DMS53 treated with DMSO at 0.1 percent for 48 hours (cell line): ENCODE measurements at regions not wholly inside any gene's neighbourhood (a gene's known extent, or its start where the extent isn't known, plus 50 kb on each side); places are given as distances from the start of the nearest gene placed in this dataset.
"Not testable (repeated sequence)": the region's sequence is repeated elsewhere in the genome, so short reads cannot be mapped to it uniquely, and the experiment has no call there.

Source experiments
- DNase-seq: peaks from one replicate; lab custom pipeline; 2025; ENCODE audit not compliant: unreplicated experiment; lab: John Stamatoyannopoulos, UW

- DNase-seq = no peak
Observed at GRCh38 chr15:77843546-77843945, 210.8 kb upstream of the LINGO1 start.

GRCh38 chr15:77840991-77841775, 208.5 kb upstream of the LINGO1 start:
- no peak for DNase-seq

GRCh38 chr15:77839970-77840905, 207.5 kb upstream of the LINGO1 start:
- no peak for DNase-seq

GRCh38 chr15:77839456-77839855, 206.7 kb upstream of the LINGO1 start:
- DNase-seq = no peak

- DNase-seq = no peak
Observed at GRCh38 chr15:77838595-77838994, 205.9 kb upstream of the LINGO1 start.

- DNase-seq = no peak
Observed at GRCh38 chr15:77838061-77838460, 205.3 kb upstream of the LINGO1 start.

- no peak for DNase-seq
Observed at GRCh38 chr15:77837649-77838025, 204.9 kb upstream of the LINGO1 start.

- DNase-seq = no peak
Observed at GRCh38 chr15:77836906-77837648, 204.4 kb upstream of the LINGO1 start.

- DNase-seq = no peak
Observed at GRCh38 chr15:77836121-77836692, 203.5 kb upstream of the LINGO1 start.

GRCh38 chr15:77834276-77834990, 201.7 kb upstream of the LINGO1 start:
- no peak for DNase-seq

- DNase-seq = no peak
Observed at GRCh38 chr15:77832874-77833273, 200.2 kb upstream of the LINGO1 start.

- no peak for DNase-seq
Observed at GRCh38 chr15:77831986-77832385, 199.3 kb upstream of the LINGO1 start.

- no peak for DNase-seq
Observed at GRCh38 chr15:77830051-77830468, 197.3 kb upstream of the LINGO1 start.

GRCh38 chr15:77829331-77829730, 196.6 kb upstream of the LINGO1 start:
- not testable (repeated sequence) for DNase-seq

- DNase-seq = no peak
Observed at GRCh38 chr15:77827860-77828259, 195.1 kb upstream of the LINGO1 start.

GRCh38 chr15:77826006-77826695, 193.4 kb upstream of the LINGO1 start:
- no peak for DNase-seq

- no peak for DNase-seq
Observed at GRCh38 chr15:77825546-77825945, 192.8 kb upstream of the LINGO1 start.

- no peak for DNase-seq
Observed at GRCh38 chr15:77825252-77825542, 192.5 kb upstream of the LINGO1 start.

GRCh38 chr15:77824361-77825251, 191.9 kb upstream of the LINGO1 start:
- no peak for DNase-seq
